GM13977 (cell line): ENCODE measurements at regions not wholly inside any gene's neighbourhood (a gene's known extent, or its start where the extent isn't known, plus 50 kb on each side); places are given as distances from the start of the nearest gene placed in this dataset.
"Not testable (repeated sequence)": the region's sequence is repeated elsewhere in the genome, so short reads cannot be mapped to it uniquely, and the experiment has no call there.

ENCODE experiments used
- DNase-seq: peaks from one replicate; pipeline ENCODE4 v3.0.0; 2012; ENCODE audit warnings: low spot score
- CTCF ChIP-seq: IDR thresholded peaks from 2 replicates; pipeline ENCODE4 v1.5.1; 2012; ENCODE audit warnings: mild to moderate bottlenecking, control low read depth; ENCODE audit not compliant: insufficient read depth; ENCODE audit errors: extremely low read depth, missing control alignments
- in situ Hi-C: fragments of 300-500 bp; cut with MboI; formaldehyde crosslinking; loops from one replicate; pipeline ENCODE4 v1.12.0; 2022; ENCODE audit warnings: low sequenced_read_pairs, low pct_unique_long_range_greater_than_20kb, mixed read lengths, inconsistent platforms; ENCODE audit not compliant: unreplicated experiment

GRCh38 chr7:113268757-113269156, 150.4 kb upstream of the SMIM30 start:
- in situ Hi-C loops: no loop called here
- no peak for DNase-seq
- no peak for TF ChIP-seq CTCF

- no peak for TF ChIP-seq CTCF
- no peak for DNase-seq
- in situ Hi-C loops: no loop called here
These were observed 149.5 kb upstream of the SMIM30 start for GRCh38 chr7:113267885-113268284.

GRCh38 chr7:113267271-113267670, 148.9 kb upstream of the SMIM30 start:
- TF ChIP-seq CTCF: no peak
- in situ Hi-C loops: no loop called here
- DNase-seq: no peak

- TF ChIP-seq CTCF: no peak
- in situ Hi-C loops: no loop called here
- DNase-seq: no peak
These were observed 145.4 kb upstream of the SMIM30 start for GRCh38 chr7:113263749-113264148.

GRCh38 chr7:113263215-113263742, 144.9 kb upstream of the SMIM30 start:
- DNase-seq, in situ Hi-C loops: not testable (repeated sequence)

GRCh38 chr7:113256883-113257531, 138.7 kb upstream of the SMIM30 start:
- DNase-seq: no peak
- in situ Hi-C loops: no loop called here
- TF ChIP-seq CTCF: no peak

- DNase-seq: no peak
- in situ Hi-C loops: no loop called here
- TF ChIP-seq CTCF: no peak
These were observed 128.8 kb upstream of the SMIM30 start for GRCh38 chr7:113247198-113247597.
